Osteocyte (in vitro differentiated cells): ENCODE measurements at regions not wholly inside any gene's neighbourhood (a gene's known extent, or its start where the extent isn't known, plus 50 kb on each side); places are given as distances from the start of the nearest gene placed in this dataset.

Experiments
- DNase-seq: peaks from one replicate; pipeline ENCODE4 v3.0.0; 2021; ENCODE audit warnings: mixed read lengths; ENCODE audit not compliant: unreplicated experiment; ENCODE audit errors: extremely low spot score
- H3K27ac Mint-ChIP-seq: one replicate; pipeline ENCODE4 v1.8.0; 2021; ENCODE audit warnings: mild to moderate bottlenecking, mixed read lengths; ENCODE audit not compliant: unreplicated experiment
- H3K27me3 Mint-ChIP-seq: one replicate; pipeline ENCODE4 v1.8.0; 2021; ENCODE audit warnings: mixed read lengths; ENCODE audit not compliant: unreplicated experiment
- H3K36me3 Mint-ChIP-seq: one replicate; pipeline ENCODE4 v1.8.0; 2021; ENCODE audit warnings: mixed read lengths; ENCODE audit not compliant: unreplicated experiment
- H3K4me1 Mint-ChIP-seq: one replicate; pipeline ENCODE4 v1.8.0; 2021; ENCODE audit warnings: mixed read lengths; ENCODE audit not compliant: unreplicated experiment
- H3K4me3 Mint-ChIP-seq: one replicate; pipeline ENCODE4 v1.8.0; 2021; ENCODE audit warnings: mild to moderate bottlenecking, moderate library complexity, mixed read lengths; ENCODE audit not compliant: unreplicated experiment
- H3K9me3 Mint-ChIP-seq: one replicate; pipeline ENCODE4 v1.8.0; 2021; ENCODE audit warnings: mixed read lengths; ENCODE audit not compliant: unreplicated experiment
- TF ChIP-seq, protein P1 (sequence below): fragments of 200-600 bp; sonication (generic); IDR thresholded peaks from 2 replicates; pipeline ENCODE4 v1.5.0; 2021; ENCODE audit warnings: antibody characterized with exemption, mild to moderate bottlenecking, moderate library complexity

DNA sequence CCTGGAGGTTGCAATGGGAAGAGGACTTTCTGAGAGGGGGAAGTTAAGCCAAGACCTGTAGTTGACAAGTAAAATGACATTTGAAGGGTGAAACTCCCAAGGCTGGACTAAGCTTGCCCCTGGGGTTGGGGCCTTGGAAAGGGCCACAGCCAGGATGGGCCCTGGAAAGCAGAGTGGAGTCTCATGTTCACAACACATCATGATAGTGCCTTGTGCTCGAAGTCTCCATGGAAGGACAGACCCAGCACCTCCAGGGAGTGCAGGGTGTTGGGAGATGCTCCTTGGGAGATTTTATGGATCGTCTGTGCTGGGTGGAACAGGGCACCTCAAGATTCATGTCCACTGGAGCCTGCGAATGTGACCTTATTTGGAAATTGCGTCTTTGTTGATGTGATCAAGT, 55.6 kb upstream of the ACTRT2 start:
- TF ChIP-seq, protein P1, sequence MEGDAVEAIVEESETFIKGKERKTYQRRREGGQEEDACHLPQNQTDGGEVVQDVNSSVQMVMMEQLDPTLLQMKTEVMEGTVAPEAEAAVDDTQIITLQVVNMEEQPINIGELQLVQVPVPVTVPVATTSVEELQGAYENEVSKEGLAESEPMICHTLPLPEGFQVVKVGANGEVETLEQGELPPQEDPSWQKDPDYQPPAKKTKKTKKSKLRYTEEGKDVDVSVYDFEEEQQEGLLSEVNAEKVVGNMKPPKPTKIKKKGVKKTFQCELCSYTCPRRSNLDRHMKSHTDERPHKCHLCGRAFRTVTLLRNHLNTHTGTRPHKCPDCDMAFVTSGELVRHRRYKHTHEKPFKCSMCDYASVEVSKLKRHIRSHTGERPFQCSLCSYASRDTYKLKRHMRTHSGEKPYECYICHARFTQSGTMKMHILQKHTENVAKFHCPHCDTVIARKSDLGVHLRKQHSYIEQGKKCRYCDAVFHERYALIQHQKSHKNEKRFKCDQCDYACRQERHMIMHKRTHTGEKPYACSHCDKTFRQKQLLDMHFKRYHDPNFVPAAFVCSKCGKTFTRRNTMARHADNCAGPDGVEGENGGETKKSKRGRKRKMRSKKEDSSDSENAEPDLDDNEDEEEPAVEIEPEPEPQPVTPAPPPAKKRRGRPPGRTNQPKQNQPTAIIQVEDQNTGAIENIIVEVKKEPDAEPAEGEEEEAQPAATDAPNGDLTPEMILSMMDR = no peak
- Mint-ChIP-seq H3K27ac (no peak overlapping the region), H3K36me3 (no peaks in the 10 kb centered on the region), H3K9me3 (peaks cover 16% of the 10 kb centered on the region), H3K27me3 (no peaks in the 10 kb centered on the region), H3K4me3 (no peak overlapping the region), H3K4me1 (no peaks in the 10 kb centered on the region)
- no peak for DNase-seq

DNA sequence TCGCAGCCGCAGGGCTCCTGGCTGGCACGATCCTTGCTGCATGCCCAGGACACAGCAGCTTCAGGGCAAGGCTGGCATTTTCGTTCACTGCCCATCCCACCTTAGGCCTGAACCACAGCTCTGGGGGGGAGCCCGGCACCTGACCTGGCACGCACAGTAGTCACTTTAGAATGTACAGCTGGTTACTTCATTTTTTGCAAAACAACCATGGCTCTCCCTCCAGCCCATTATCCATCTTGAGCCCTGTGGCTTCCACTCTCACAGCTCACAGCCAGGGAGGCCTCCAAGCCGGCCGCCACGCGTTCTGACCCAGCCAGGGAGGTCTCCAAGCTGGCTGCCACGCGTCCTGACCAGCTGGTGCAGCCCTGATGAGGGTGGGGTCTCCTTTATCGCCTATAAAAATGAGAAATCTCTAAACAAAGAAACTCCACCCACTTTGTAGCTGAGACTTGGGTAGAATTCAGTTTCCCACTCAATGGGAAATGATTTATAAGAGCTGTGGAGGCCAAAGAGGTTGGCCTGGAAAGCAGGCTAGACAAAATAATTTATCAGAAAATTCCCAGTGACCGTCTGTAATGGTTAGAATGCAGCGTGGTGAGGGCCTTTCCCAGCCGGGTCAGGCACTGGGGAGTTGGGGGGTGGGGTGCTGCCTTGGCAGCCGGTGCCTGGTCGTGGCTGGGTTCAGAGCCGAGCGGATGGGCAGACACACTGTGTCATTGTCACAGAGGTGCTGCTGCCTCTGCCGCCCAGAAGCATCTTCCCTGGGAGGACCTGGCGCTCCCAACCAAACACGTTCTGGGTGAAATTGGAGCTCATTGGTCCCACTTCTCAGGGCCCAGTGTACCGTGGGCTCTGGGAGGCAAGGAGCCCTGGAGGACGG, 54.6 kb upstream of the ACTRT2 start:
- DNase-seq = no peak

DNA sequence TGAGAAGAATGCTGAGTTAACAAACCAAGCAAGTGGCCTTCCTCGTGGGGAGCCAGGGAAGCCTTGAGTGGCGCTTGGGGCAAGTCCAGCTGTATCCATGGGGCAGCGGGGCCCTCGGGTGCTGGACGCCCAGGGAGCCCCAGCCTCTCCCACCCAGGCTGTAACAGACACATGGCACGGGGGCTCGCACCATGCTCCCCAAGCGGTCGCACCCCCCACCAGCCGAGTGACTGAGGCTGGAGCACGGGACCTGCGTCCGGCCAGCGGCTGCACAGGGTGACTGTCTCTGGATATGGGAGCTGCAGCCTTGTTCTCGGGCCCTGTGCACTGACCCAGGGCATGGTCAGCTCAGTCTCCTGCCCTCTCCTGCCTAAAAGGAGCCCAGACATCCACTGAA, 53.9 kb upstream of the ACTRT2 start:
- H3K27ac Mint-ChIP-seq = no peak overlapping the region
- no peaks in the 10 kb centered on the region for H3K27me3 Mint-ChIP-seq
- H3K4me1 Mint-ChIP-seq = no peaks in the 10 kb centered on the region
- no peaks in the 10 kb centered on the region for H3K36me3 Mint-ChIP-seq
- TF ChIP-seq, protein P1 = no peak
- no peak overlapping the region for H3K4me3 Mint-ChIP-seq
- DNase-seq = no peak
- H3K9me3 Mint-ChIP-seq = peaks cover 16% of the 10 kb centered on the region

More for the DNA sequence above, 54.6 kb upstream of the ACTRT2 start:
- no peaks in the 10 kb centered on the region for H3K27me3 Mint-ChIP-seq
- H3K36me3 Mint-ChIP-seq = no peaks in the 10 kb centered on the region
- H3K9me3 Mint-ChIP-seq = peaks cover 16% of the 10 kb centered on the region
- TF ChIP-seq, protein P1 = no peak
- H3K4me1 Mint-ChIP-seq = no peaks in the 10 kb centered on the region
- H3K27ac Mint-ChIP-seq = no peak overlapping the region
- H3K4me3 Mint-ChIP-seq = no peak overlapping the region

DNA sequence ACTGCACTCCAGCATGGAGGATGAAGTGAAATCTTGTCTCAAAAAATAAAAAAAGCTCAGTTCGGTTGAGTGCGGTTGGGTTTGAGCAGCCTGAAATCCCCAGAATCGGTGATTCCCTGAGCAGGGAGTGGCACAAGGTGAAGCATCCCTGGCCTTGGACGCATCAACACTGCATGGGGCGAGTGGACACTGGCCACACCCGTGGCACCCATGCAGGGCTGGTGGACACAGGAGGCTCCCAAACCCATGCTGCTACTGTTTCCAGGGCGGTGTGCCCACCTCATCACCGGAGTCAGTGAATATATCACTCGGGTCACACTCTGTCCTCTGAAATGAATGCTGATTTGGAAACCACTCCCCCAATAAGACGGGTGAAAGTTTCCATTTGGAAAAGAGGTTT, 53.4 kb upstream of the ACTRT2 start:
- Mint-ChIP-seq H3K27me3 (no peaks in the 10 kb centered on the region), H3K4me3 (no peak overlapping the region), H3K4me1 (no peaks in the 10 kb centered on the region), H3K9me3 (peaks cover 16% of the 10 kb centered on the region), H3K27ac (no peak overlapping the region), H3K36me3 (no peaks in the 10 kb centered on the region)
- TF ChIP-seq, protein P1 = no peak
- DNase-seq = no peak

DNA sequence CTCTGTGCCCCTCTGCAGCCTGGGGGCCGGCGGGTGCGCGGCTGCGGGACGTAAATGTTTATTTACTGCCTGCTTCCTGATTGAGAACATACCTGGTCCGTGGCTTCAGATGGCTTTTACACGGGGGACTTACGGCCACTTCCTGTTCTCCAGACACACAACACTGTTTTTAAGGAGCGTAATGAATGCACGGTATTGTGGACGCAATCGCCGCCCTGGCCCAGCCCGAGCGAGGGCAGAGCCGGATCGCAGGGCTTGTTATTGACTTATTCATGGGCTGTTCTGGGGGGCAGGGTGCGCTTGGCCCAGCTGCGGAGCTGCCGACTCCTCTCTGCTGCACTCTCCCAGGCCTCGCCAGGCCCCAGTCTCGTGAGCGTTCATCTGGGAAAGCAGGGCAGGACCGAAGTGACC, 52.8 kb upstream of the ACTRT2 start:
- Mint-ChIP-seq H3K4me3 (no peak overlapping the region), H3K27me3 (no peaks in the 10 kb centered on the region), H3K27ac (no peak overlapping the region), H3K36me3 (no peaks in the 10 kb centered on the region), H3K9me3 (peaks cover 10% of the 10 kb centered on the region), H3K4me1 (no peaks in the 10 kb centered on the region)
- TF ChIP-seq, protein P1 = no peak
- no peak for DNase-seq
